ENCODE measurements at regions not wholly inside any gene's neighbourhood (a gene's known extent, or its start where the extent isn't known, plus 50 kb on each side); places are given as distances from the start of the nearest gene placed in this dataset.

- H3K27me3 ChIP-seq (ENCODE audit: insufficient read depth, low read length) = no peaks in the 10 kb centered on the region
- H3K56ac ChIP-seq (ENCODE audit: insufficient read length, low read depth, low read length) = no peak overlapping the region
- H3T11ph ChIP-seq (ENCODE audit: low read length) = no peak overlapping the region
- DNase-seq = no peak
- no peaks in the 10 kb centered on the region for H3K79me1 ChIP-seq (ENCODE audit: insufficient read depth, low read depth, low read length, poor library complexity, severe bottlenecking)
- H2BK5ac ChIP-seq (ENCODE audit: insufficient read length, low read length) = no peak overlapping the region
- H3K9ac ChIP-seq (ENCODE audit: extremely low read depth, insufficient read length, low read length) = no peak overlapping the region
- H2BK120ac ChIP-seq (ENCODE audit: low read depth, low read length, poor library complexity, severe bottlenecking) = no peak overlapping the region
- no peaks in the 10 kb centered on the region for H3K9me3 ChIP-seq (ENCODE audit: control insufficient read depth, low read depth, low read length)
- H3K27ac ChIP-seq (ENCODE audit: insufficient read length, low read depth, low read length) = no peak overlapping the region
- TF ChIP-seq, protein P1, sequence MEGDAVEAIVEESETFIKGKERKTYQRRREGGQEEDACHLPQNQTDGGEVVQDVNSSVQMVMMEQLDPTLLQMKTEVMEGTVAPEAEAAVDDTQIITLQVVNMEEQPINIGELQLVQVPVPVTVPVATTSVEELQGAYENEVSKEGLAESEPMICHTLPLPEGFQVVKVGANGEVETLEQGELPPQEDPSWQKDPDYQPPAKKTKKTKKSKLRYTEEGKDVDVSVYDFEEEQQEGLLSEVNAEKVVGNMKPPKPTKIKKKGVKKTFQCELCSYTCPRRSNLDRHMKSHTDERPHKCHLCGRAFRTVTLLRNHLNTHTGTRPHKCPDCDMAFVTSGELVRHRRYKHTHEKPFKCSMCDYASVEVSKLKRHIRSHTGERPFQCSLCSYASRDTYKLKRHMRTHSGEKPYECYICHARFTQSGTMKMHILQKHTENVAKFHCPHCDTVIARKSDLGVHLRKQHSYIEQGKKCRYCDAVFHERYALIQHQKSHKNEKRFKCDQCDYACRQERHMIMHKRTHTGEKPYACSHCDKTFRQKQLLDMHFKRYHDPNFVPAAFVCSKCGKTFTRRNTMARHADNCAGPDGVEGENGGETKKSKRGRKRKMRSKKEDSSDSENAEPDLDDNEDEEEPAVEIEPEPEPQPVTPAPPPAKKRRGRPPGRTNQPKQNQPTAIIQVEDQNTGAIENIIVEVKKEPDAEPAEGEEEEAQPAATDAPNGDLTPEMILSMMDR (conservative IDR thresholded peaks at IDR 0.05) = no peak
- H3K36me3 Mint-ChIP-seq (ENCODE audit: insufficient read depth in 1 of 3, low read depth in 3 of 3) = no peaks in the 10 kb centered on the region
- no peaks in the 10 kb centered on the region for H3K23me2 ChIP-seq (ENCODE audit: insufficient read length, low read depth, low read length, poor library complexity, severe bottlenecking)
- H3K79me2 ChIP-seq (ENCODE audit: insufficient read depth, low read length) = no peaks in the 10 kb centered on the region
- no peak overlapping the region for H3K4me3 Mint-ChIP-seq
- no peak overlapping the region for H3K4me2 ChIP-seq (ENCODE audit: insufficient read depth, insufficient read length, low read length)
- H3K4me1 ChIP-seq (ENCODE audit: insufficient read depth, low read length) = no peaks in the 10 kb centered on the region
- no peak overlapping the region for H4K91ac ChIP-seq (ENCODE audit: insufficient read length, low read depth, low read length)
- H2BK15ac ChIP-seq (ENCODE audit: low read depth, low read length) = no peak overlapping the region
- no peak overlapping the region for H2BK12ac ChIP-seq (ENCODE audit: insufficient read length, low read depth, low read length)
- H4K8ac ChIP-seq (replicated peaks; ENCODE audit: insufficient read length, low read depth, low read length) = no peak overlapping the region
- H3K9me3 Mint-ChIP-seq = no peaks in the 10 kb centered on the region
- H4K5ac ChIP-seq (ENCODE audit: insufficient read length, low read depth, low read length) = no peak overlapping the region
- no peak overlapping the region for H2BK20ac ChIP-seq (ENCODE audit: low read depth, low read length, poor library complexity, severe bottlenecking)
- H3K18ac ChIP-seq (ENCODE audit: insufficient read length, low read depth, low read length) = no peak overlapping the region
- no peak overlapping the region for H2AK5ac ChIP-seq (ENCODE audit: insufficient read length, low read length)
- WGBS (ENCODE audit: extremely low coverage, insufficient read length, low lambda C conversion rate) = no CpG with 5 or more reads among the region's 1 CpG
- no peak overlapping the region for H3K23ac ChIP-seq (ENCODE audit: insufficient read length, low read depth, low read length)
- no peaks in the 10 kb centered on the region for H3K27me3 Mint-ChIP-seq (ENCODE audit: low read depth)
- no peaks in the 10 kb centered on the region for H3K4me1 Mint-ChIP-seq
- H2AFZ ChIP-seq (ENCODE audit: low read length) = no peak overlapping the region
- no peaks in the 10 kb centered on the region for H4K20me1 ChIP-seq (ENCODE audit: control insufficient read depth, insufficient read depth, insufficient read length)
- no peak overlapping the region for H3K14ac ChIP-seq (ENCODE audit: insufficient read depth, low read length)
- no peak overlapping the region for H3K27ac Mint-ChIP-seq
- no peak overlapping the region for H3K4ac ChIP-seq (ENCODE audit: low read depth, low read length)
These were observed 304.0 kb upstream of the KLF4 start for GRCh38 chr9:107793541-107793940.
